IMR-90 (cell line): ENCODE measurements at regions not wholly inside any gene's neighbourhood (a gene's known extent, or its start where the extent isn't known, plus 50 kb on each side); places are given as distances from the start of the nearest gene placed in this dataset.

Source experiments
- CTCF ChIP-seq: conservative IDR thresholded peaks from 2 replicates; pipeline ENCODE4 v1.5.1; 2012; ENCODE audit warnings: mild to moderate bottlenecking, low read depth, low read length, improper control_type of control experiment
- POLR2A ChIP-seq: IDR thresholded peaks from 2 replicates; pipeline ENCODE4 v1.6.1; 2012; ENCODE audit warnings: mild to moderate bottlenecking, low read depth, low read length
- RAD21 ChIP-seq: IDR thresholded peaks from 2 replicates; pipeline ENCODE4 v1.6.1; 2012; ENCODE audit warnings: low read length, improper control_type of control experiment
- SMC3 ChIP-seq: fragments of 150-350 bp; IDR thresholded peaks from 2 replicates; pipeline ENCODE4 v1.6.1; 2016; ENCODE audit warnings: low read depth, mild to moderate bottlenecking, antibody characterized with exemption, low read length, moderate library complexity
- USF2 ChIP-seq: fragments of 150-350 bp; IDR thresholded peaks from 2 replicates; pipeline ENCODE4 v1.6.1; 2017; ENCODE audit warnings: mild to moderate bottlenecking, antibody characterized with exemption, low read length, low read depth

DNA sequence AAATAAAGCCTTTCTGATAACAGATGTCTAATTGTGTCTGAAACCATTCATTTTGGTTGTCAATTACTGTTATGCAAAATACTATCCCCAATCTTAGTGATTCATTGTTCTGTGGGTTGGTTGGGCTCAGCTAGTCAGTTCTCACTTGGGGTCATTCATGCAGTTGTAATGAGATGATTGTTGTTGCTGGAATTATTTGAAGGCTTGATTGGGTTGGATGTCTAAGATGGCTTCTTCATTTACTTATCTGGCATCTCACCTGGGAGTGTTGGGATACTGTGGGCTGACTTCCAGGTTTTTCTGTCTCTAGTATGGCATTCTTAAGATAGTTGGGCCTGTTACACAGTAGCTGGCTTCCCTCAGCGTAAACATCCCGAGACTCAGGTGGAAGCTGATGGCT lies 217.8 kb upstream of the B3GALT2 start:
- TF ChIP-seq CTCF (no peak), SMC3 (no peak), POLR2A (no peak), RAD21 (no peak), USF2 (no peak)
